ENCODE measurements at regions not wholly inside any gene's neighbourhood (a gene's known extent, or its start where the extent isn't known, plus 50 kb on each side); places are given as distances from the start of the nearest gene placed in this dataset.

DNA sequence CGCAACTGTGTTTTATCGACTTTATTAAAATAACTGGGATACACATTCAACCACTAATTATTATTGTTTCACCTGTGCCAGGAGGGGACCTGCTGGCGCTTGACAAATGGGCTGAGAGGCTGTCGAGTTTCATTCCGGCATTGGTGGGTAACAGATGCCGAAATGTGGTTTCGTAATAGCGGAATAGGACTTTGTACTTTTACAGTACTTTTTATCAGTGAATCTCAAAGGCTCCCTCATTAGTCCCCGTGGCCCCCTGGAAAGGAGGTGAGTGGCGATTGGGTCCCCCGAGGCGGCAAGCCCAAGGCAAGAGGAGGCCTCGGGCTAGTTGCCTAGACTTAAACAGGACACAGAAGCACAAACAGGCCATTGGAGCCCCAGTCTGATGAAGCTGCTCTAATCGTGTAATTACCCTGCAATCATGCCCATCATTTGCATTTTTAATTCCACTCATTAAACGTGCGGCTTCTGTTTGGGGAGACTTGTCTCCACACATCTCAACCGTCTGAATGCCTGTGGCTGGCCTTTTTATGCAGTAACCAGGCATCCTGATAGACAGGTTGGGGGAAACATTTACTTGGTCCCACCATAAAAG is 193.2 kb downstream of the INO80D start:
- CTCF ChIA-PET: interaction anchor here (1.0 kb wide), 1 partner anchor 33 kb away, joined by 3 read pairs; no protein-coding TSS in a partner anchor
- no TSS peak for BruUV-seq (replicated peaks)
- no peak overlapping the region for H3K27ac ChIP-seq (ENCODE audit: insufficient read depth, low read depth, low read length)
- dilution Hi-C loops (cut with MboI; ENCODE audit: extremely low pct_ligation_motif_present, low sequenced_read_pairs): no loop called here
- no peak overlapping the region for H3K4me2 ChIP-seq (ENCODE audit: insufficient read depth, low read length)
- no peaks in the 10 kb centered on the region for H3K9me3 ChIP-seq (replicated peaks; ENCODE audit: control insufficient read depth, insufficient read depth, low read length)
- no peak overlapping the region for H2AFZ ChIP-seq (ENCODE audit: low read depth, low read length)
- H3K27me3 ChIP-seq (ENCODE audit: control insufficient read depth in 2 of 2, insufficient read depth in 2 of 2, low read length in 2 of 2): peaks cover 0 to 3% of the 10 kb centered on the region in 2 experiments
- no peak for DNase-seq (ENCODE audit: low read depth, low spot score)
- intact Hi-C loops (cut with micrococcal nuclease): no loop called here
- no peaks in the 10 kb centered on the region for H3K79me2 ChIP-seq (ENCODE audit: control insufficient read depth, insufficient read depth, low read length)
- no peak overlapping the region for H3K9ac ChIP-seq (replicated peaks; ENCODE audit: extremely low read depth, insufficient read depth, low read length)
- no peaks in the 10 kb centered on the region for H4K20me1 ChIP-seq (replicated peaks; ENCODE audit: control insufficient read depth, extremely low read depth, insufficient read depth, low read length)
- POLR2A ChIA-PET: no interaction called here
- H3K9me1 ChIP-seq (replicated peaks; ENCODE audit: control insufficient read depth, extremely low read depth, insufficient read depth, low read length): no peaks in the 10 kb centered on the region
- TF ChIP-seq EZH2 (IDR thresholded peaks at IDR 0.05; ENCODE audit: borderline replicate concordance, low read depth, low read length, severe bottlenecking) (no peak), FOS (IDR thresholded peaks at IDR 0.05; ENCODE audit: borderline replicate concordance, insufficient read depth, low read length) (no peak), JUN (IDR thresholded peaks at IDR 0.05; ENCODE audit: borderline replicate concordance, insufficient read depth, insufficient read length, low read depth) (no peak), GATA2 (IDR thresholded peaks at IDR 0.05; ENCODE audit: insufficient read depth, insufficient read length, low read depth, low read length) (no peak), POLR2A (IDR thresholded peaks at IDR 0.05; ENCODE audit: low read depth, low read length) (no peak), POLR2AphosphoS5 (IDR thresholded peaks at IDR 0.05; ENCODE audit: insufficient read depth, low read depth, low read length) (no peak), MYC (IDR thresholded peaks at IDR 0.05; ENCODE audit: low read depth, low read length) (no peak)
- TF ChIP-seq, protein P1, sequence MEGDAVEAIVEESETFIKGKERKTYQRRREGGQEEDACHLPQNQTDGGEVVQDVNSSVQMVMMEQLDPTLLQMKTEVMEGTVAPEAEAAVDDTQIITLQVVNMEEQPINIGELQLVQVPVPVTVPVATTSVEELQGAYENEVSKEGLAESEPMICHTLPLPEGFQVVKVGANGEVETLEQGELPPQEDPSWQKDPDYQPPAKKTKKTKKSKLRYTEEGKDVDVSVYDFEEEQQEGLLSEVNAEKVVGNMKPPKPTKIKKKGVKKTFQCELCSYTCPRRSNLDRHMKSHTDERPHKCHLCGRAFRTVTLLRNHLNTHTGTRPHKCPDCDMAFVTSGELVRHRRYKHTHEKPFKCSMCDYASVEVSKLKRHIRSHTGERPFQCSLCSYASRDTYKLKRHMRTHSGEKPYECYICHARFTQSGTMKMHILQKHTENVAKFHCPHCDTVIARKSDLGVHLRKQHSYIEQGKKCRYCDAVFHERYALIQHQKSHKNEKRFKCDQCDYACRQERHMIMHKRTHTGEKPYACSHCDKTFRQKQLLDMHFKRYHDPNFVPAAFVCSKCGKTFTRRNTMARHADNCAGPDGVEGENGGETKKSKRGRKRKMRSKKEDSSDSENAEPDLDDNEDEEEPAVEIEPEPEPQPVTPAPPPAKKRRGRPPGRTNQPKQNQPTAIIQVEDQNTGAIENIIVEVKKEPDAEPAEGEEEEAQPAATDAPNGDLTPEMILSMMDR (IDR thresholded peaks at IDR 0.05; ENCODE audit: extremely low read depth in 1 of 2, insufficient read depth in 1 of 2, low read depth in 1 of 2, low read length in 2 of 2): no peak
- TF ChIP-seq, protein P2, sequence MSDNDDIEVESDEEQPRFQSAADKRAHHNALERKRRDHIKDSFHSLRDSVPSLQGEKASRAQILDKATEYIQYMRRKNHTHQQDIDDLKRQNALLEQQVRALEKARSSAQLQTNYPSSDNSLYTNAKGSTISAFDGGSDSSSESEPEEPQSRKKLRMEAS (IDR thresholded peaks at IDR 0.05; ENCODE audit: insufficient read depth, insufficient read length): no peak
- peaks cover 5% of the 10 kb centered on the region for H3K4me1 ChIP-seq (ENCODE audit: control insufficient read depth, extremely low read depth, insufficient read depth, low read length)
- no peaks in the 10 kb centered on the region for H3K36me3 ChIP-seq (ENCODE audit: control insufficient read depth in 2 of 2, extremely low read depth in 1 of 2, insufficient read depth in 2 of 2, low read length in 2 of 2)
- no peak for FAIRE-seq
- H3K4me3 ChIP-seq (replicated peaks in 1 of 3; ENCODE audit: insufficient read depth in 1 of 3, low read depth in 1 of 3, low read length in 3 of 3): no peak overlapping the region

All from endothelial cell of umbilical vein (primary cell).